ENCODE measurements at regions not wholly inside any gene's neighbourhood (a gene's known extent, or its start where the extent isn't known, plus 50 kb on each side); places are given as distances from the start of the nearest gene placed in this dataset.

DNA sequence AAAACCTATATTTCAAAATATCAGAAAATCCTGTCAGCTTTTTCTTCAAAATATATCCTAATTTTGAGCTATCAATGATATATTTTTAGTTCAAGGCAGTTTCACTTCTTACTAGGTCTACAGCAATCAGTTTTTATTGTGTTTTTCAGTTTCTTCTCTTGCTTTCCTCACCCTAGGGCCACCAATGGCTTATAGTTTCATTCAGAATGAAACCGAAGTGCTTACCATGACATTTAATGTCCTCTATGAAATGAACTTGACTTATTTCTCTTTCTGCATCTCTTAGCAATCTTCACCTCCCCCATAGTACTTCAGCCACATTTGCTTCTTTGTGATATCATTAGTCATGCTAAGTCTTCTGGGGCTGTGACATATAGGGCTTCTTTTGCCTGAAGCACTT is 100.3 kb downstream of the ARL5B start:
- Histone ChIP-seq H4K20me1 (ENCODE audit: control insufficient read depth, extremely low read depth, insufficient read depth, low read length) (no peaks in the 10 kb centered on the region), H3K36me3 (ENCODE audit: control insufficient read depth, insufficient read depth, low read length) (no peaks in the 10 kb centered on the region), H2AFZ (ENCODE audit: low read length) (no peak overlapping the region), H3K4me2 (ENCODE audit: extremely low read depth, insufficient read depth, low read length) (no peak overlapping the region), H3K79me2 (ENCODE audit: control insufficient read depth, insufficient read depth, low read length) (no peaks in the 10 kb centered on the region), H3K27ac (ENCODE audit: insufficient read depth, low read length) (no peak overlapping the region), H3K4me3 (replicated peaks in 1 of 4; ENCODE audit: control extremely low read depth in 1 of 4, insufficient read depth in 1 of 4, low read depth in 3 of 4, low read length in 4 of 4) (no peak overlapping the region), H3K9me3 (ENCODE audit: control insufficient read depth, insufficient read depth, low read depth, low read length) (no peaks in the 10 kb centered on the region), H3K9ac (ENCODE audit: insufficient read depth, low read length) (no peak overlapping the region), H3K27me3 (ENCODE audit: control insufficient read depth, insufficient read depth, low read length) (no peaks in the 10 kb centered on the region), H3K4me1 (ENCODE audit: control insufficient read depth, extremely low read depth, insufficient read depth, low read length) (no peaks in the 10 kb centered on the region)
- TF ChIP-seq, protein P1, sequence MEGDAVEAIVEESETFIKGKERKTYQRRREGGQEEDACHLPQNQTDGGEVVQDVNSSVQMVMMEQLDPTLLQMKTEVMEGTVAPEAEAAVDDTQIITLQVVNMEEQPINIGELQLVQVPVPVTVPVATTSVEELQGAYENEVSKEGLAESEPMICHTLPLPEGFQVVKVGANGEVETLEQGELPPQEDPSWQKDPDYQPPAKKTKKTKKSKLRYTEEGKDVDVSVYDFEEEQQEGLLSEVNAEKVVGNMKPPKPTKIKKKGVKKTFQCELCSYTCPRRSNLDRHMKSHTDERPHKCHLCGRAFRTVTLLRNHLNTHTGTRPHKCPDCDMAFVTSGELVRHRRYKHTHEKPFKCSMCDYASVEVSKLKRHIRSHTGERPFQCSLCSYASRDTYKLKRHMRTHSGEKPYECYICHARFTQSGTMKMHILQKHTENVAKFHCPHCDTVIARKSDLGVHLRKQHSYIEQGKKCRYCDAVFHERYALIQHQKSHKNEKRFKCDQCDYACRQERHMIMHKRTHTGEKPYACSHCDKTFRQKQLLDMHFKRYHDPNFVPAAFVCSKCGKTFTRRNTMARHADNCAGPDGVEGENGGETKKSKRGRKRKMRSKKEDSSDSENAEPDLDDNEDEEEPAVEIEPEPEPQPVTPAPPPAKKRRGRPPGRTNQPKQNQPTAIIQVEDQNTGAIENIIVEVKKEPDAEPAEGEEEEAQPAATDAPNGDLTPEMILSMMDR (conservative IDR thresholded peaks at IDR 0.05 in 1 of 2, IDR thresholded peaks at IDR 0.05 in 1 of 2; ENCODE audit: low read depth in 1 of 2, low read length in 2 of 2): no peak
- no peak for TF ChIP-seq EZH2 (IDR thresholded peaks at IDR 0.05; ENCODE audit: low read length, missing control alignments)
- DNase-seq (ENCODE audit: low read depth in 2 of 2): no peak

DNA sequence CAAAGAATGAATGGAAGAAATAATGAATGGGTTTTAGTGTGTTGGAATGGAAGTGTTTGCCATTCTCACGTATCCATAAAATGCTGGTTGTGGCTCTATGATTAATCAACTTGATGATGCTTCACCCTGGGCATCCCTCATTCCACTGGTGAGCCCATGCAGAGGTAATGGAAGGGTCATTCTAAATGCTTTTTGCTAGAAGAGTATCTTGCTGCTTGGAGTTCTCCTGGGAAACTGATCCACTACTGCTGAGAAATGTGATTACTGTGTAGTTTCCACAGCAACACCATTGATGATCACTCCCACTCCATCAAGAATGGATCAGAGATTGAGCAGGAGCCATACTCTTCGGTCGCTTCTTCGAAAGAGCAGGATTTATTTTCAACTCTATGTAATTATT is 101.6 kb downstream of the ARL5B start:
- Histone ChIP-seq H3K27me3 (ENCODE audit: control insufficient read depth, insufficient read depth, low read length) (no peaks in the 10 kb centered on the region), H4K20me1 (ENCODE audit: control insufficient read depth, extremely low read depth, insufficient read depth, low read length) (no peaks in the 10 kb centered on the region), H3K4me2 (ENCODE audit: extremely low read depth, insufficient read depth, low read length) (no peak overlapping the region), H3K9me3 (ENCODE audit: control insufficient read depth, insufficient read depth, low read depth, low read length) (no peaks in the 10 kb centered on the region), H3K9ac (ENCODE audit: insufficient read depth, low read length) (no peak overlapping the region), H3K4me1 (ENCODE audit: control insufficient read depth, extremely low read depth, insufficient read depth, low read length) (no peaks in the 10 kb centered on the region), H3K79me2 (ENCODE audit: control insufficient read depth, insufficient read depth, low read length) (no peaks in the 10 kb centered on the region), H3K36me3 (ENCODE audit: control insufficient read depth, insufficient read depth, low read length) (no peaks in the 10 kb centered on the region), H2AFZ (ENCODE audit: low read length) (no peak overlapping the region), H3K4me3 (replicated peaks in 1 of 4; ENCODE audit: control extremely low read depth in 1 of 4, insufficient read depth in 1 of 4, low read depth in 3 of 4, low read length in 4 of 4) (no peak overlapping the region), H3K27ac (ENCODE audit: insufficient read depth, low read length) (no peak overlapping the region)
- no peak for TF ChIP-seq EZH2 (IDR thresholded peaks at IDR 0.05; ENCODE audit: low read length, missing control alignments)
- TF ChIP-seq, protein P1 (conservative IDR thresholded peaks at IDR 0.05 in 1 of 2, IDR thresholded peaks at IDR 0.05 in 1 of 2; ENCODE audit: low read depth in 1 of 2, low read length in 2 of 2): no peak
- DNase-seq (ENCODE audit: low read depth in 2 of 2): no peak

DNA sequence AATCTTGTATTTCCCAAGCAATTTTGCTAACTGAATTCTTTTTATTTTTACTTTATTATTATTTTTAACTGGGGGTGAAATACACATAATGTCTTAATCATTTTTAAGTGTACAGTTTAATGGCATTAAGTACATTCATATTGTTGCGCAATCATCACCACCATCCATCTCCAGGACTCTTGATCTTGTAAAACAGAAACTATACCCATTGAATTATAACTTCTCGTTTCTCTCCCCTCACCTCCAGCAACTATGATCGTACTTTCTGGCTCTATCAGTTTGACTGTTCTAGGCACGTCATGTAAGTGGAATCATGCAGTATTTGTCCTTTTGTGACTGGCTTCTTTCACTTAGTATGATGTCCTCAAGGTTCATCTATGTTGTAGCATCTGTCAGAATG is 108.8 kb downstream of the ARL5B start:
- Histone ChIP-seq H3K9ac (ENCODE audit: insufficient read depth, low read length) (no peak overlapping the region), H3K9me3 (ENCODE audit: control insufficient read depth, insufficient read depth, low read depth, low read length) (no peaks in the 10 kb centered on the region), H3K36me3 (ENCODE audit: control insufficient read depth, insufficient read depth, low read length) (no peaks in the 10 kb centered on the region), H3K4me2 (ENCODE audit: extremely low read depth, insufficient read depth, low read length) (no peak overlapping the region), H2AFZ (ENCODE audit: low read length) (no peak overlapping the region), H3K27me3 (ENCODE audit: control insufficient read depth, insufficient read depth, low read length) (no peaks in the 10 kb centered on the region), H3K4me1 (ENCODE audit: control insufficient read depth, extremely low read depth, insufficient read depth, low read length) (no peaks in the 10 kb centered on the region), H3K4me3 (replicated peaks in 1 of 4; ENCODE audit: control extremely low read depth in 1 of 4, insufficient read depth in 1 of 4, low read depth in 3 of 4, low read length in 4 of 4) (no peak overlapping the region), H4K20me1 (ENCODE audit: control insufficient read depth, extremely low read depth, insufficient read depth, low read length) (no peaks in the 10 kb centered on the region), H3K79me2 (ENCODE audit: control insufficient read depth, insufficient read depth, low read length) (no peaks in the 10 kb centered on the region), H3K27ac (ENCODE audit: insufficient read depth, low read length) (no peak overlapping the region)
- peak in 1 of 2 donors; percentile 3 for DNase-seq (ENCODE audit: low read depth in 2 of 2)
- TF ChIP-seq, protein P1 (conservative IDR thresholded peaks at IDR 0.05 in 1 of 2, IDR thresholded peaks at IDR 0.05 in 1 of 2; ENCODE audit: low read depth in 1 of 2, low read length in 2 of 2): no peak
- no peak for TF ChIP-seq EZH2 (IDR thresholded peaks at IDR 0.05; ENCODE audit: low read length, missing control alignments)

All from fibroblast of lung (primary cell).